ENCODE measurements at regions not wholly inside any gene's neighbourhood (a gene's known extent, or its start where the extent isn't known, plus 50 kb on each side); places are given as distances from the start of the nearest gene placed in this dataset.

DNA sequence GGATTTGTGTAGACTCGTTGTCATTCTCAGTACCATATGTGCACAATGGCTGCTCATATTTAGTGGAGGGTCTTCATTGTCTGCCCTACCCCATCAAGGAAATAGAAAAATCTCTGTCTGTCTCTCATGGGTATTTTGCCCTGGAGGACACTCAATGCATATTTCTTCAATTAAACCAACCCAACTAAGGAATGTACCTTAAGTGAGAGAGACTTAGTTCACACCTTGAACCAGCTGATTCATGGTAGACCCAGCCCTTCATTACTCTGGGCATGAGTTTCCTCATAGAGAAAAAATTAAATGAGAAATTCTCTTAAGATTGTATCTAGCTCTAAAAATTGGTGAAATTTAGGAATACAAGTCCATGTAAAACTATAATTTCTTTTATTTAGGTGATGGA is 107.1 kb upstream of the PLEKHG7 start:
- POLR2A ChIA-PET, result no interaction called here
- TF ChIP-seq ZNF302 (CRISPR knock-in tag; IDR thresholded peaks at IDR 0.05), result no peak
- no peak for TF ChIP-seq CHD4 (IDR thresholded peaks at IDR 0.05; ENCODE audit: borderline replicate concordance)
- TF ChIP-seq, protein P1, sequence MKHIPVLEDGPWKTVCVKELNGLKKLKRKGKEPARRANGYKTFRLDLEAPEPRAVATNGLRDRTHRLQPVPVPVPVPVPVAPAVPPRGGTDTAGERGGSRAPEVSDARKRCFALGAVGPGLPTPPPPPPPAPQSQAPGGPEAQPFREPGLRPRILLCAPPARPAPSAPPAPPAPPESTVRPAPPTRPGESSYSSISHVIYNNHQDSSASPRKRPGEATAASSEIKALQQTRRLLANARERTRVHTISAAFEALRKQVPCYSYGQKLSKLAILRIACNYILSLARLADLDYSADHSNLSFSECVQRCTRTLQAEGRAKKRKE (CRISPR knock-in tag; IDR thresholded peaks at IDR 0.05; ENCODE audit: low read depth), result no peak
- TF ChIP-seq KDM1A (IDR thresholded peaks at IDR 0.05; ENCODE audit: low read depth), result no peak
- TF ChIP-seq FOSL2 (IDR thresholded peaks at IDR 0.05), result no peak
- TF ChIP-seq FOSL2 (CRISPR knock-in tag; IDR thresholded peaks at IDR 0.05), result no peak
- TF ChIP-seq, protein P2, sequence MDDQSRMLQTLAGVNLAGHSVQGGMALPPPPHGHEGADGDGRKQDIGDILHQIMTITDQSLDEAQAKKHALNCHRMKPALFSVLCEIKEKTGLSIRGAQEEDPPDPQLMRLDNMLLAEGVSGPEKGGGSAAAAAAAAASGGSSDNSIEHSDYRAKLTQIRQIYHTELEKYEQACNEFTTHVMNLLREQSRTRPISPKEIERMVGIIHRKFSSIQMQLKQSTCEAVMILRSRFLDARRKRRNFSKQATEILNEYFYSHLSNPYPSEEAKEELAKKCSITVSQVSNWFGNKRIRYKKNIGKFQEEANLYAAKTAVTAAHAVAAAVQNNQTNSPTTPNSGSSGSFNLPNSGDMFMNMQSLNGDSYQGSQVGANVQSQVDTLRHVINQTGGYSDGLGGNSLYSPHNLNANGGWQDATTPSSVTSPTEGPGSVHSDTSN (IDR thresholded peaks at IDR 0.05), result no peak
- no peak for TF ChIP-seq MYC (IDR thresholded peaks at IDR 0.05; ENCODE audit: borderline replicate concordance, low read length)
- no peak for TF ChIP-seq HEYL (CRISPR knock-in tag; IDR thresholded peaks at IDR 0.05)
- TF ChIP-seq HOXB5 (CRISPR knock-in tag; IDR thresholded peaks at IDR 0.05), result no peak
- no peak for TF ChIP-seq HDAC2 (IDR thresholded peaks at IDR 0.05)
- ATAC-seq (no peak), FAIRE-seq (no peak), DNase-seq (ENCODE audit: low read depth in 1 of 2, low spot score in 1 of 2) (no peak)
- 91% methylated on average over 1 of the region's 1 CpG for WGBS (ENCODE audit: missing lambda C conversion rate)
- Histone ChIP-seq H3K9me3 (peaks cover 44% of the 10 kb centered on the region), H3K4me1 (peaks cover 44% of the 10 kb centered on the region), H3K27ac (peak overlapping the region; percentile 93 to 97), H3K4me2 (no peak overlapping the region), H3K4me3 (no peak overlapping the region)
- CTCF ChIA-PET, result interaction anchor here (1.6 to 3.9 kb wide), 3 partner anchors 13 to 55 kb away, joined by 3 to 20 read pairs (median 9); no protein-coding TSS in a partner anchor

DNA sequence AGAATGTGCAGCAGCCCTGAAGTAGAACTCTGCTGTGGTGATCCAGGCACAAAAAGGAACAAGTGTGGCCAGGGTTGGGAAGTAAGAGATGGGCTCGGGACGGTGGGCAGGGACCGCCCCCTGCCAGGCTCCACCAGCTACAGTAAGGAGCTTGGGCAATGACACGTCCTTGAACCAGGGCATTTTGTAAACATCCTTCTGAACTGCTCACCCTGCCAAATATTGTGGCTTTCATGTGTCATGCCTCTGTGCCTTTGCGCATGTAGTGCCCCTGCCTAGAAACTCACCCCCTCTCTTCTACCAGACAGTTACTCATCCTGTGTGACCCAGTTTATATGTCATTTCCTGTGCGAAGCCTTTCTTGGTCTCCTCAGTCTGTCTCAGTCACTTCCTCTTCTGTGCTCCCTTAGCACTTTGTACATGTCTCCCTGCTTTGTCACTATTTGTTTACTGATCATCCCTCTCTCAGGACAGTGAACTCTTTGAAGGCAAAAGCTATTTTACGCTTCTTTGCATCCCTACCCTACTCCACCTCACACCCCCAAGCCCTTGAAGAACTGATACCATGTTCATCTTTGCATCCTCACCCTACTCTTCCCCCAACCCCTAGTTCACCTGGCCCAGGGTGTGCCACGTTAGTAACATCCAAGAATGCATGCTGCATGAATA is 108.9 kb upstream of the PLEKHG7 start:
- 4% methylated on average over 8 of the region's 8 CpGs for WGBS (ENCODE audit: missing lambda C conversion rate)
- peak overlapping the region; percentile 62 for H3K4me2 ChIP-seq
- peaks cover 44% of the 10 kb centered on the region for H3K4me1 ChIP-seq
- ATAC-seq (peak; percentile 94 to 99), FAIRE-seq (peak; percentile 94), DNase-seq (ENCODE audit: low read depth in 1 of 2, low spot score in 1 of 2) (peak; percentile 88 to 97)
- H3K27ac ChIP-seq, result peak overlapping the region; percentile 93 to 97
- H3K4me3 ChIP-seq, result no peak overlapping the region
- ChIA-PET POLR2A (interaction anchor here (0.6 to 1.9 kb wide), 6 partner anchors 9 to 457 kb away, joined by 3 to 19 read pairs (median 6); partner anchors contain the start of gene BTG1), CTCF (interaction anchor here (0.7 to 3.9 kb wide), 9 partner anchors 11 to 1212 kb away, joined by 3 to 20 read pairs (median 4); no protein-coding TSS in a partner anchor)
- peaks cover 26% of the 10 kb centered on the region for H3K9me3 ChIP-seq
- TF ChIP-seq, protein P3, sequence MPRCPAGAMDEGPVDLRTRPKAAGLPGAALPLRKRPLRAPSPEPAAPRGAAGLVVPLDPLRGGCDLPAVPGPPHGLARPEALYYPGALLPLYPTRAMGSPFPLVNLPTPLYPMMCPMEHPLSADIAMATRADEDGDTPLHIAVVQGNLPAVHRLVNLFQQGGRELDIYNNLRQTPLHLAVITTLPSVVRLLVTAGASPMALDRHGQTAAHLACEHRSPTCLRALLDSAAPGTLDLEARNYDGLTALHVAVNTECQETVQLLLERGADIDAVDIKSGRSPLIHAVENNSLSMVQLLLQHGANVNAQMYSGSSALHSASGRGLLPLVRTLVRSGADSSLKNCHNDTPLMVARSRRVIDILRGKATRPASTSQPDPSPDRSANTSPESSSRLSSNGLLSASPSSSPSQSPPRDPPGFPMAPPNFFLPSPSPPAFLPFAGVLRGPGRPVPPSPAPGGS (IDR thresholded peaks at IDR 0.05), result peak; percentile 90
- TF ChIP-seq GATA3 (IDR thresholded peaks at IDR 0.05; ENCODE audit: borderline replicate concordance) (peak; percentile 97), HEYL (CRISPR knock-in tag; IDR thresholded peaks at IDR 0.05) (no peak), FOXS1 (CRISPR knock-in tag; IDR thresholded peaks at IDR 0.05) (peak; percentile 83; the same call in 1 of the 2 replicates), CBX2 (IDR thresholded peaks at IDR 0.05; ENCODE audit: borderline replicate concordance, low read depth) (no peak), HDAC2 (IDR thresholded peaks at IDR 0.05) (no peak), PHF8 (IDR thresholded peaks at IDR 0.05; ENCODE audit: borderline replicate concordance, low read depth) (no peak), EP300 (IDR thresholded peaks at IDR 0.05) (peak; percentile 99), HOXB13 (CRISPR knock-in tag; IDR thresholded peaks at IDR 0.05; ENCODE audit: low read depth) (no peak), RFX5 (IDR thresholded peaks at IDR 0.05) (no peak), FOSL2 (IDR thresholded peaks at IDR 0.05) (peak; percentile 96), FOSL2 (CRISPR knock-in tag; IDR thresholded peaks at IDR 0.05) (peak; percentile 96), JUNB (IDR thresholded peaks at IDR 0.05) (peak; percentile 99), CEBPB (IDR thresholded peaks at IDR 0.05) (peak; percentile 51 to 76), ZNF302 (CRISPR knock-in tag; IDR thresholded peaks at IDR 0.05) (no peak), RCOR1 (IDR thresholded peaks at IDR 0.05; ENCODE audit: low read depth, low read length) (no peak), POLR2AphosphoS2 (conservative IDR thresholded peaks at IDR 0.05; ENCODE audit: low read length) (no peak), CBX8 (IDR thresholded peaks at IDR 0.05) (no peak), RARB (CRISPR knock-in tag; IDR thresholded peaks at IDR 0.05) (peak; percentile 95)
- TF ChIP-seq, protein P4, sequence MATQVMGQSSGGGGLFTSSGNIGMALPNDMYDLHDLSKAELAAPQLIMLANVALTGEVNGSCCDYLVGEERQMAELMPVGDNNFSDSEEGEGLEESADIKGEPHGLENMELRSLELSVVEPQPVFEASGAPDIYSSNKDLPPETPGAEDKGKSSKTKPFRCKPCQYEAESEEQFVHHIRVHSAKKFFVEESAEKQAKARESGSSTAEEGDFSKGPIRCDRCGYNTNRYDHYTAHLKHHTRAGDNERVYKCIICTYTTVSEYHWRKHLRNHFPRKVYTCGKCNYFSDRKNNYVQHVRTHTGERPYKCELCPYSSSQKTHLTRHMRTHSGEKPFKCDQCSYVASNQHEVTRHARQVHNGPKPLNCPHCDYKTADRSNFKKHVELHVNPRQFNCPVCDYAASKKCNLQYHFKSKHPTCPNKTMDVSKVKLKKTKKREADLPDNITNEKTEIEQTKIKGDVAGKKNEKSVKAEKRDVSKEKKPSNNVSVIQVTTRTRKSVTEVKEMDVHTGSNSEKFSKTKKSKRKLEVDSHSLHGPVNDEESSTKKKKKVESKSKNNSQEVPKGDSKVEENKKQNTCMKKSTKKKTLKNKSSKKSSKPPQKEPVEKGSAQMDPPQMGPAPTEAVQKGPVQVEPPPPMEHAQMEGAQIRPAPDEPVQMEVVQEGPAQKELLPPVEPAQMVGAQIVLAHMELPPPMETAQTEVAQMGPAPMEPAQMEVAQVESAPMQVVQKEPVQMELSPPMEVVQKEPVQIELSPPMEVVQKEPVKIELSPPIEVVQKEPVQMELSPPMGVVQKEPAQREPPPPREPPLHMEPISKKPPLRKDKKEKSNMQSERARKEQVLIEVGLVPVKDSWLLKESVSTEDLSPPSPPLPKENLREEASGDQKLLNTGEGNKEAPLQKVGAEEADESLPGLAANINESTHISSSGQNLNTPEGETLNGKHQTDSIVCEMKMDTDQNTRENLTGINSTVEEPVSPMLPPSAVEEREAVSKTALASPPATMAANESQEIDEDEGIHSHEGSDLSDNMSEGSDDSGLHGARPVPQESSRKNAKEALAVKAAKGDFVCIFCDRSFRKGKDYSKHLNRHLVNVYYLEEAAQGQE (IDR thresholded peaks at IDR 0.05), result no peak
- TF ChIP-seq, protein P2 (IDR thresholded peaks at IDR 0.05), result peak; percentile 77
- TF ChIP-seq, protein P5, sequence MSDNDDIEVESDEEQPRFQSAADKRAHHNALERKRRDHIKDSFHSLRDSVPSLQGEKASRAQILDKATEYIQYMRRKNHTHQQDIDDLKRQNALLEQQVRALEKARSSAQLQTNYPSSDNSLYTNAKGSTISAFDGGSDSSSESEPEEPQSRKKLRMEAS (IDR thresholded peaks at IDR 0.05), result peak; percentile 83
- TF ChIP-seq, protein P1 (CRISPR knock-in tag; IDR thresholded peaks at IDR 0.05; ENCODE audit: low read depth), result peak; percentile 35; the same call in 1 of the 2 replicates

Data from A549 (cell line).